H9 (cell line): ENCODE measurements at regions not wholly inside any gene's neighbourhood (a gene's known extent, or its start where the extent isn't known, plus 50 kb on each side); places are given as distances from the start of the nearest gene placed in this dataset.

ENCODE experiments used
- DNase-seq: peaks from one replicate; pipeline ENCODE4 v3.0.0-alpha.2; 2017
- H2AFZ ChIP-seq: one replicate; pipeline ENCODE4 v1.6.1; 2013; ENCODE audit warnings: mild to moderate bottlenecking, low read length, control low read depth, moderate library complexity
- H2AK5ac ChIP-seq: 2 replicates; pipeline ENCODE4 v1.6.1; 2013; ENCODE audit warnings: low read length, control low read depth, mixed read lengths; ENCODE audit not compliant: insufficient read length
- H2BK120ac ChIP-seq: one replicate; pipeline ENCODE4 v1.6.1; 2013; ENCODE audit warnings: low read depth, mild to moderate bottlenecking, low read length, control low read depth, inconsistent platforms; ENCODE audit not compliant: poor library complexity, severe bottlenecking
- H2BK12ac ChIP-seq: 2 replicates; pipeline ENCODE4 v1.6.1; 2013; ENCODE audit warnings: low read length, control low read depth, mixed read lengths, low read depth; ENCODE audit not compliant: insufficient read length
- H2BK15ac ChIP-seq: 2 replicates; pipeline ENCODE4 v1.6.1; 2013; ENCODE audit warnings: low read depth, low read length, control low read depth
- H2BK20ac ChIP-seq: one replicate; pipeline ENCODE4 v1.6.1; 2013; ENCODE audit warnings: low read depth, mild to moderate bottlenecking, low read length, control low read depth, inconsistent platforms; ENCODE audit not compliant: poor library complexity, severe bottlenecking
- H2BK5ac ChIP-seq: 2 replicates; pipeline ENCODE4 v1.6.1; 2013; ENCODE audit warnings: low read length, control low read depth, mixed read lengths; ENCODE audit not compliant: insufficient read length
- H3K14ac ChIP-seq: 2 replicates; pipeline ENCODE4 v1.6.1; 2013; ENCODE audit warnings: low read length, control low read depth; ENCODE audit not compliant: insufficient read depth
- H3K18ac ChIP-seq: 2 replicates; pipeline ENCODE4 v1.6.1; 2013; ENCODE audit warnings: low read depth, mild to moderate bottlenecking, mixed read lengths, low read length, control low read depth; ENCODE audit not compliant: insufficient read length
- H3K23ac ChIP-seq: 2 replicates; pipeline ENCODE4 v1.6.1; 2013; ENCODE audit warnings: low read length, control low read depth, mixed read lengths, low read depth; ENCODE audit not compliant: insufficient read length
- H3K23me2 ChIP-seq: 2 replicates; pipeline ENCODE4 v1.6.1; 2013; ENCODE audit warnings: low read depth, mild to moderate bottlenecking, mixed read lengths, low read length, control low read depth; ENCODE audit not compliant: insufficient read length, poor library complexity, severe bottlenecking
- H3K27ac ChIP-seq: 2 replicates; pipeline ENCODE4 v1.5.1; 2013; ENCODE audit warnings: low read length, control low read depth, mixed read lengths, low read depth; ENCODE audit not compliant: insufficient read length
- H3K27me3 ChIP-seq: 2 replicates; pipeline ENCODE4 v1.6.1; 2013; ENCODE audit warnings: low read length, control low read depth, inconsistent platforms; ENCODE audit not compliant: insufficient read depth
- H3K4ac ChIP-seq: 2 replicates; pipeline ENCODE4 v1.6.1; 2013; ENCODE audit warnings: low read depth, mild to moderate bottlenecking, control low read depth, inconsistent platforms, low read length, moderate library complexity
- H3K4me1 ChIP-seq: 2 replicates; pipeline ENCODE4 v1.6.1; 2013; ENCODE audit warnings: low read length, control low read depth, inconsistent platforms; ENCODE audit not compliant: insufficient read depth
- H3K4me2 ChIP-seq: 2 replicates; pipeline ENCODE4 v1.6.1; 2013; ENCODE audit warnings: low read length, control low read depth, mixed read lengths; ENCODE audit not compliant: insufficient read length, insufficient read depth
- H3K56ac ChIP-seq: 2 replicates; pipeline ENCODE4 v1.6.1; 2013; ENCODE audit warnings: low read depth, mild to moderate bottlenecking, mixed read lengths, low read length, control low read depth; ENCODE audit not compliant: insufficient read length
- H3K79me1 ChIP-seq: 2 replicates; pipeline ENCODE4 v1.6.1; 2013; ENCODE audit warnings: low read depth, mild to moderate bottlenecking, moderate library complexity, low read length, control low read depth, inconsistent platforms; ENCODE audit not compliant: insufficient read depth, poor library complexity, severe bottlenecking
- H3K79me2 ChIP-seq: 2 replicates; pipeline ENCODE4 v1.6.1; 2013; ENCODE audit warnings: low read length, control low read depth, inconsistent platforms; ENCODE audit not compliant: insufficient read depth
- H3K9ac ChIP-seq: 2 replicates; pipeline ENCODE4 v1.6.1; 2013; ENCODE audit warnings: low read length, control low read depth, mixed read lengths; ENCODE audit not compliant: insufficient read length; ENCODE audit errors: extremely low read depth
- H3K9me3 ChIP-seq: one replicate; pipeline ENCODE4 v1.6.1; 2013; ENCODE audit warnings: low read depth, low read length, inconsistent platforms; ENCODE audit not compliant: control insufficient read depth
- H3T11ph ChIP-seq: one replicate; pipeline ENCODE4 v1.6.1; 2013; ENCODE audit warnings: mild to moderate bottlenecking, low read length, control low read depth, inconsistent platforms
- H4K20me1 ChIP-seq: one replicate; pipeline ENCODE4 v1.6.1; 2013; ENCODE audit not compliant: control insufficient read depth, insufficient read length, insufficient read depth
- H4K5ac ChIP-seq: 2 replicates; pipeline ENCODE4 v1.6.1; 2013; ENCODE audit warnings: low read depth, mild to moderate bottlenecking, mixed read lengths, low read length, control low read depth; ENCODE audit not compliant: insufficient read length
- H4K8ac ChIP-seq: replicated peaks from 2 replicates; pipeline ENCODE4 v1.6.1; 2013; ENCODE audit warnings: low read length, control low read depth, mixed read lengths, low read depth; ENCODE audit not compliant: insufficient read length
- H4K91ac ChIP-seq: 2 replicates; pipeline ENCODE4 v1.6.1; 2013; ENCODE audit warnings: low read depth, mild to moderate bottlenecking, moderate library complexity, mixed read lengths, low read length, control low read depth; ENCODE audit not compliant: insufficient read length
- H3K27ac Mint-ChIP-seq, 3 experiments: 2 replicates in 2 of 3; 3 replicates in 1 of 3; pipeline ENCODE4 v1.8.0; 2020 to 2021; ENCODE audit warnings: mixed read lengths in 3 of 3, mild to moderate bottlenecking in 1 of 3, moderate library complexity in 1 of 3
- H3K27me3 Mint-ChIP-seq: 2 replicates; pipeline ENCODE4 v1.8.0; 2021; ENCODE audit warnings: low read depth, mild to moderate bottlenecking, moderate library complexity, mixed read lengths
- H3K36me3 Mint-ChIP-seq, 3 experiments: 2 replicates in 2 of 3; 3 replicates in 1 of 3; pipeline ENCODE4 v1.8.0; 2020 to 2021; ENCODE audit warnings: low read depth in 3 of 3, mixed read lengths in 3 of 3; ENCODE audit not compliant: insufficient read depth in 1 of 3
- H3K4me1 Mint-ChIP-seq, 2 experiments: 2 replicates each; pipeline ENCODE4 v1.8.0; 2020; ENCODE audit warnings: mixed read lengths in 2 of 2
- H3K4me3 Mint-ChIP-seq, 2 experiments: 2 replicates in 1 of 2; 3 replicates in 1 of 2; pipeline ENCODE4 v1.8.0; 2020 to 2021; ENCODE audit warnings: mild to moderate bottlenecking in 2 of 2, mixed read lengths in 2 of 2, moderate library complexity in 1 of 2
- H3K9me3 Mint-ChIP-seq, 2 experiments: 2 replicates in 1 of 2; 3 replicates in 1 of 2; pipeline ENCODE4 v1.8.0; 2020; ENCODE audit warnings: mild to moderate bottlenecking in 2 of 2, mixed read lengths in 2 of 2, moderate library complexity in 1 of 2
- CTCF ChIP-seq: fragments of 200-600 bp; sonication (generic); conservative IDR thresholded peaks from 3 replicates; pipeline ENCODE4 v1.8.0; 2021; ENCODE audit warnings: antibody characterized with exemption, mild to moderate bottlenecking
- WGBS: extraction: QIAGEN DNeasy Blood & Tissue Kit; methylation state at CpG from one replicate; pipeline ENCODE4 v1.1.7; 2013; ENCODE audit warnings: missing lambda C conversion rate, low lambda C conversion rate, mixed read lengths; ENCODE audit not compliant: insufficient read length; ENCODE audit errors: extremely low coverage; 5-methylcytosine and 5-hydroxymethylcytosine counted together

DNA sequence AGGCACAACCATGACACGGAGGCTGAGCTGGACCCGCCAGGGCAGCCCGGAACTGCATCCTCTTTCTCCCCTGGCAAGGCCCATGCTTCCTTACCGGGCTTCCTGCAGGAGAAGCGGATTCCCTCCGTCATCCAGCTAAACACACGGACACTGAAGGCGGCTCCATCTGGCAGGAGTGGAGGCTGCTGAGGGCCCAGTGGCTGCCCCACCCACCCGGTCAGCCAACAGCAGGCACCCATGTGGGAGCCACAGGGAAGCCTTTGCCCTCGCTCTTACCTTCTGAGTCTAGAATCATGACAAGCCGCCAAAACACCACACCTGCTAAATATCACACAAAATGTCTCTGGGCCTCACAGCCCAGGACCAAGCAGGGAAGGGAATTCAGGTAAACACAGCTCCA, 321.6 kb upstream of the RNF32 start:
- no peak overlapping the region for H2BK120ac ChIP-seq
- no peak overlapping the region for H3K9ac ChIP-seq
- peaks cover 11 to 12% of the 10 kb centered on the region in 2 experiments for H3K9me3 Mint-ChIP-seq
- no peak overlapping the region for H2AFZ ChIP-seq
- no peaks in the 10 kb centered on the region for H3K79me2 ChIP-seq
- H4K5ac ChIP-seq = no peak overlapping the region
- H4K20me1 ChIP-seq = no peaks in the 10 kb centered on the region
- H3K4me1 ChIP-seq = no peaks in the 10 kb centered on the region
- H3T11ph ChIP-seq = no peak overlapping the region
- peaks cover 0 to 6% (median 0%) of the 10 kb centered on the region in 3 experiments; a peak in 4 of 7 replicates for H3K36me3 Mint-ChIP-seq
- no peak overlapping the region for H3K27ac ChIP-seq
- H3K9me3 ChIP-seq = no peaks in the 10 kb centered on the region
- H2BK5ac ChIP-seq = no peak overlapping the region
- no peak overlapping the region for H3K56ac ChIP-seq
- H3K4me3 Mint-ChIP-seq = no peak overlapping the region
- no peak overlapping the region for H4K91ac ChIP-seq
- H3K27me3 ChIP-seq = no peaks in the 10 kb centered on the region
- H3K27ac Mint-ChIP-seq = no peak overlapping the region
- no peak for DNase-seq
- H3K4ac ChIP-seq = no peak overlapping the region
- H3K23ac ChIP-seq = no peak overlapping the region
- H2AK5ac ChIP-seq = no peak overlapping the region
- H2BK15ac ChIP-seq = no peak overlapping the region
- H3K18ac ChIP-seq = no peak overlapping the region
- H2BK12ac ChIP-seq = no peak overlapping the region
- no peak overlapping the region for H2BK20ac ChIP-seq
- H3K14ac ChIP-seq = no peak overlapping the region; the same call in 1 of the 2 replicates
- no peaks in the 10 kb centered on the region for H3K79me1 ChIP-seq
- no CpG with 5 or more reads among the region's 11 CpGs for WGBS
- no peak for TF ChIP-seq CTCF
- H3K27me3 Mint-ChIP-seq = no peaks in the 10 kb centered on the region
- no peaks in the 10 kb centered on the region for H3K23me2 ChIP-seq
- no peaks in the 10 kb centered on the region for H3K4me1 Mint-ChIP-seq
- H3K4me2 ChIP-seq = no peak overlapping the region
- H4K8ac ChIP-seq = no peak overlapping the region
